ENCODE measurements at regions not wholly inside any gene's neighbourhood (a gene's known extent, or its start where the extent isn't known, plus 50 kb on each side); places are given as distances from the start of the nearest gene placed in this dataset.

GRCh38 chr2:136242100-136242499, 124.2 kb upstream of the CXCR4 start:
- no peak for DNase-seq (ENCODE audit: low read depth)

GRCh38 chr2:136239079-136239685, 121.2 kb upstream of the CXCR4 start:
- no peak for DNase-seq (ENCODE audit: low read depth)

GRCh38 chr2:136238286-136239078, 120.5 kb upstream of the CXCR4 start:
- no peak for DNase-seq (ENCODE audit: low read depth)

- DNase-seq (ENCODE audit: low read depth) = no peak
Measured at GRCh38 chr2:136236019-136236418, 118.1 kb upstream of the CXCR4 start.

GRCh38 chr2:136235546-136235945, 117.6 kb upstream of the CXCR4 start:
- DNase-seq (ENCODE audit: low read depth) = no peak

GRCh38 chr2:136234261-136234660, 116.3 kb upstream of the CXCR4 start:
- no peak for DNase-seq (ENCODE audit: low read depth)

GRCh38 chr2:136233298-136233697, 115.3 kb upstream of the CXCR4 start:
- no peak for DNase-seq (ENCODE audit: low read depth)

GRCh38 chr2:136232456-136233172, 114.7 kb upstream of the CXCR4 start:
- no peak for DNase-seq (ENCODE audit: low read depth)

GRCh38 chr2:136230464-136230863, 112.5 kb upstream of the CXCR4 start:
- DNase-seq (ENCODE audit: low read depth) = no peak

- DNase-seq (ENCODE audit: low read depth) = no peak
Measured at GRCh38 chr2:136226903-136227302, 109.0 kb upstream of the CXCR4 start.

- peak; percentile 33 for DNase-seq (ENCODE audit: low read depth)
Measured at GRCh38 chr2:136225950-136226835, 108.2 kb upstream of the CXCR4 start.

- no peak for DNase-seq (ENCODE audit: low read depth)
Measured at GRCh38 chr2:136223274-136223673, 105.3 kb upstream of the CXCR4 start.

- no peak for DNase-seq (ENCODE audit: low read depth)
Measured at GRCh38 chr2:136222862-136223261, 104.9 kb upstream of the CXCR4 start.

GRCh38 chr2:136221026-136221425, 103.1 kb upstream of the CXCR4 start:
- no peak for DNase-seq (ENCODE audit: low read depth)

- DNase-seq (ENCODE audit: low read depth) = no peak
Measured at GRCh38 chr2:136219963-136220362, 102.0 kb upstream of the CXCR4 start.

- no peak for DNase-seq (ENCODE audit: low read depth)
Measured at GRCh38 chr2:136219341-136219740, 101.4 kb upstream of the CXCR4 start.

GRCh38 chr2:136217996-136218395, 100.0 kb upstream of the CXCR4 start:
- DNase-seq (ENCODE audit: low read depth) = no peak

GRCh38 chr2:136215908-136216472, 98.0 kb upstream of the CXCR4 start:
- DNase-seq (ENCODE audit: low read depth) = no peak

- DNase-seq (ENCODE audit: low read depth) = no peak
Measured at GRCh38 chr2:136215449-136215848, 97.5 kb upstream of the CXCR4 start.

GRCh38 chr2:136214307-136215200, 96.6 kb upstream of the CXCR4 start:
- DNase-seq (ENCODE audit: low read depth) = no peak

GRCh38 chr2:136213836-136214235, 95.9 kb upstream of the CXCR4 start:
- DNase-seq (ENCODE audit: low read depth) = no peak
